H1 (cell line): ENCODE measurements at regions not wholly inside any gene's neighbourhood (a gene's known extent, or its start where the extent isn't known, plus 50 kb on each side); places are given as distances from the start of the nearest gene placed in this dataset.

Source experiments
- CTCF ChIA-PET: fragments of 300-600 bp; sonication (Branson Sonifier 250); formaldehyde crosslinking; loops from one replicate; lab custom pipeline; 2021; ENCODE audit not compliant: partially characterized antibody; lab: Charles Lee
- POLR2A ChIA-PET: fragments of 300-600 bp; sonication (Branson Sonifier 250); formaldehyde crosslinking; loops from one replicate; lab custom pipeline; 2021; ENCODE audit warnings: inconsistent platforms; ENCODE audit not compliant: partially characterized antibody; lab: Charles Lee
- DNase-seq, 2 experiments: peaks; one replicate each; pipeline versions ENCODE4 v3.0.0 to v3.0.0-alpha.2; 2010 to 2022; ENCODE audit warnings: low spot score in 2 of 2, low read depth in 1 of 2, mixed read lengths in 1 of 2
- FAIRE-seq: peaks from 2 replicates; lab custom pipeline; 2011; peaks lifted over from hg19 to GRCh38; lab: Jason Lieb, UNC
- H2AFZ ChIP-seq: 2 replicates; pipeline ENCODE4 v1.8.1; 2012; ENCODE audit warnings: low read length, inconsistent platforms
- H2AK5ac ChIP-seq: 2 replicates; pipeline ENCODE4 v1.6.1; 2013; ENCODE audit warnings: low read depth, low read length
- H2BK120ac ChIP-seq: replicated peaks from 2 replicates; pipeline ENCODE3; 2013; ENCODE audit warnings: low read depth, low read length, inconsistent platforms
- H2BK12ac ChIP-seq: 2 replicates; pipeline ENCODE4 v1.6.1; 2013; ENCODE audit warnings: low read depth, low read length
- H2BK15ac ChIP-seq: 2 replicates; pipeline ENCODE4 v1.6.1; 2013; ENCODE audit warnings: low read length
- H2BK20ac ChIP-seq: 2 replicates; pipeline ENCODE4 v1.6.1; 2013; ENCODE audit warnings: low read length
- H2BK5ac ChIP-seq: 2 replicates; pipeline ENCODE4 v1.6.1; 2013; ENCODE audit warnings: low read depth, low read length
- H3K14ac ChIP-seq: 2 replicates; pipeline ENCODE4 v1.6.1; 2013; ENCODE audit warnings: inconsistent platforms; ENCODE audit not compliant: insufficient read length
- H3K18ac ChIP-seq: 2 replicates; pipeline ENCODE4 v1.6.1; 2013; ENCODE audit warnings: low read length; ENCODE audit errors: extremely low read depth
- H3K23ac ChIP-seq: 2 replicates; pipeline ENCODE4 v1.6.1; 2013; ENCODE audit warnings: inconsistent platforms; ENCODE audit not compliant: insufficient read length
- H3K23me2 ChIP-seq: 2 replicates; pipeline ENCODE4 v1.6.1; 2013; ENCODE audit warnings: low read depth, low read length
- H3K27ac ChIP-seq: 2 replicates; pipeline ENCODE4 v1.6.1; 2011; ENCODE audit warnings: low read depth, low read length, inconsistent platforms
- H3K27me3 ChIP-seq, 4 experiments: replicated peaks in 1 of 4; 1 replicate in 1 of 4; 2 replicates in 3 of 4; pipeline versions ENCODE4 v1.6.1 to v1.8.1; 2011 to 2013; ENCODE audit warnings: low read length in 3 of 4, mild to moderate bottlenecking in 3 of 4, inconsistent platforms in 2 of 4, mixed read lengths in 2 of 4, moderate library complexity in 1 of 4; ENCODE audit not compliant: control insufficient read depth in 3 of 4, insufficient read depth in 3 of 4; ENCODE audit errors: extremely low read depth in 1 of 4
- H3K36me3 ChIP-seq, 4 experiments: 2 replicates each; pipeline versions ENCODE4 v1.6.1 to v1.8.1; 2011 to 2013; ENCODE audit warnings: mild to moderate bottlenecking in 4 of 4, low read length in 3 of 4, moderate library complexity in 2 of 4, control low read depth in 1 of 4, inconsistent platforms in 1 of 4; ENCODE audit not compliant: insufficient read depth in 4 of 4, control insufficient read depth in 2 of 4
- H3K4ac ChIP-seq: replicated peaks from 2 replicates; pipeline ENCODE3; 2013; ENCODE audit warnings: low read length, low read depth, mixed read lengths, inconsistent platforms; ENCODE audit not compliant: insufficient read length
- H3K4me1 ChIP-seq, 4 experiments: replicated peaks in 1 of 4; 1 replicate in 1 of 4; 2 replicates in 3 of 4; pipeline versions ENCODE4 v1.6.1 to v1.8.1; 2011 to 2013; ENCODE audit warnings: low read length in 3 of 4, inconsistent platforms in 2 of 4, mixed read lengths in 1 of 4; ENCODE audit not compliant: insufficient read depth in 4 of 4, control insufficient read depth in 3 of 4
- H3K4me2 ChIP-seq, 2 experiments: 2 replicates each; pipeline versions ENCODE4 v1.6.1 to v1.8.1; 2011 to 2013; ENCODE audit warnings: low read depth in 2 of 2, low read length in 2 of 2, control low read depth in 1 of 2, inconsistent platforms in 1 of 2, mild to moderate bottlenecking in 1 of 2; ENCODE audit not compliant: insufficient read depth in 1 of 2
- H3K4me3 ChIP-seq, 4 experiments: fragments of 200-600, 300-600 bp in 1 of 4; sonication (generic), shearing (Covaris generic), sonication (Bioruptor Twin) in 1 of 4; 2 replicates each; pipeline versions ENCODE4 v1.5.1 to v1.8.1; 2011 to 2016; ENCODE audit warnings: low read length in 4 of 4, low read depth in 3 of 4, control low read depth in 2 of 4, inconsistent platforms in 2 of 4, mild to moderate bottlenecking in 2 of 4, mixed read lengths in 1 of 4, moderate library complexity in 1 of 4; ENCODE audit not compliant: insufficient read depth in 2 of 4; ENCODE audit errors: extremely low read depth in 1 of 4
- H3K56ac ChIP-seq: replicated peaks from 2 replicates; pipeline ENCODE3; 2013; ENCODE audit warnings: low read depth, mild to moderate bottlenecking, mixed read lengths, low read length, inconsistent platforms; ENCODE audit not compliant: insufficient read length
- H3K79me1 ChIP-seq: 2 replicates; pipeline ENCODE4 v1.6.1; 2013; ENCODE audit warnings: low read depth, low read length, control low read depth
- H3K79me2 ChIP-seq, 2 experiments: 2 replicates each; pipeline versions ENCODE4 v1.6.1 to v1.8.1; 2012 to 2013; ENCODE audit warnings: low read length in 2 of 2, mild to moderate bottlenecking in 2 of 2, inconsistent platforms in 1 of 2; ENCODE audit not compliant: insufficient read depth in 2 of 2, control insufficient read depth in 1 of 2
- H3K9ac ChIP-seq, 4 experiments: replicated peaks in 1 of 4; 1 replicate in 1 of 4; 2 replicates in 3 of 4; pipeline versions ENCODE4 v1.6.1 to v1.8.1; 2011 to 2013; ENCODE audit warnings: low read depth in 3 of 4, low read length in 3 of 4, control low read depth in 2 of 4, mild to moderate bottlenecking in 2 of 4, moderate library complexity in 2 of 4, inconsistent platforms in 1 of 4; ENCODE audit errors: extremely low read depth in 1 of 4
- H3K9me3 ChIP-seq, 2 experiments: 2 replicates each; pipeline versions ENCODE4 v1.6.1 to v1.8.1; 2012 to 2013; ENCODE audit warnings: mild to moderate bottlenecking in 2 of 2, moderate library complexity in 2 of 2, control low read depth in 1 of 2, inconsistent platforms in 1 of 2, low read depth in 1 of 2, low read length in 1 of 2, mixed read lengths in 1 of 2; ENCODE audit not compliant: insufficient read depth in 2 of 2
- H4K20me1 ChIP-seq, 2 experiments: replicated peaks in 1 of 2; 2 replicates each; pipeline versions ENCODE3 to v1.8.1; 2011 to 2013; ENCODE audit warnings: inconsistent platforms in 2 of 2, low read length in 2 of 2, mild to moderate bottlenecking in 1 of 2; ENCODE audit not compliant: insufficient read depth in 2 of 2, control insufficient read depth in 1 of 2
- H4K5ac ChIP-seq: 2 replicates; pipeline ENCODE4 v1.6.1; 2013; ENCODE audit warnings: low read length, low read depth, mixed read lengths, inconsistent platforms; ENCODE audit not compliant: insufficient read length
- H4K8ac ChIP-seq: 2 replicates; pipeline ENCODE4 v1.8.0; 2013; ENCODE audit warnings: mild to moderate bottlenecking, moderate library complexity, low read length, inconsistent platforms; ENCODE audit not compliant: insufficient read depth; ENCODE audit errors: extremely low read depth
- H4K91ac ChIP-seq: replicated peaks from 2 replicates; pipeline ENCODE3; 2013; ENCODE audit warnings: low read length, mixed read lengths, inconsistent platforms; ENCODE audit not compliant: insufficient read length
- TCF12 ChIP-seq: IDR thresholded peaks from 2 replicates; pipeline ENCODE4 v1.6.1; 2011; ENCODE audit warnings: low read depth, mild to moderate bottlenecking, low read length
- WGBS, 2 experiments: shearing (Covaris generic) in 1 of 2; methylation state at CpG; one replicate each; pipeline versions ENCODE4 v1.1.6 to v1.1.7; 2013 to 2015; ENCODE audit warnings: low lambda C conversion rate in 2 of 2, mixed read lengths in 2 of 2, inconsistent platforms in 1 of 2, low coverage in 1 of 2, missing lambda C conversion rate in 1 of 2; ENCODE audit not compliant: insufficient replicate concordance in 2 of 2, insufficient coverage in 1 of 2, insufficient read length in 1 of 2; ENCODE audit errors: extremely low coverage in 1 of 2, missing lambda C conversion rate in 1 of 2; 5-methylcytosine and 5-hydroxymethylcytosine counted together

DNA sequence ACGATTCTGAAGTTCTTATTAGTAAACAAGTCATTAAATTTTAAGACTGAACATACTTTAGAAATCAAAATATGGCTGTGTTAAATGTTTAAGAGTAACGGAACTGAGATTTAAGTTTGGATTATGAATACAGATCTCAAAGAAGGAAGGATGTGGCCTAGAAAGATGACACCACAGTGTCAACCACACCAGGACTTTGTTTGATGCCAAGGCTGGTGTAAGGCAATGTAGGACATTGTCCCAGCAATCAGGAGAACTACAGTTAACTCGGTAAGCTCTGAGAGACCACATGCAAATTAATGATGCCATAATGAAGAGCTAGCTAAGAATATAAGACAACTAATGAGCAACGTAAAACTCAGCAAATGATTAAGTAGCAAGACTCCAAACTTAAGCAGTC is 932.9 kb downstream of the ADGRL2 start:
- Histone ChIP-seq H3K4me2 (no peak overlapping the region), H4K20me1 (no peaks in the 10 kb centered on the region), H2BK5ac (no peak overlapping the region), H3K9ac (no peak overlapping the region), H3K79me1 (no peaks in the 10 kb centered on the region), H3K79me2 (no peaks in the 10 kb centered on the region), H4K5ac (no peak overlapping the region), H2BK12ac (no peak overlapping the region), H2AK5ac (no peak overlapping the region), H3K27me3 (no peaks in the 10 kb centered on the region), H3K4me3 (no peak overlapping the region), H3K4me1 (no peaks in the 10 kb centered on the region), H3K23ac (no peak overlapping the region), H3K9me3 (peaks cover 11 to 15% of the 10 kb centered on the region in 2 experiments; a peak in 2 of 4 replicates), H3K36me3 (no peaks in the 10 kb centered on the region), H3K4ac (no peak overlapping the region), H3K56ac (no peak overlapping the region), H3K23me2 (no peaks in the 10 kb centered on the region), H4K8ac (no peak overlapping the region), H3K14ac (no peak overlapping the region), H2BK15ac (no peak overlapping the region), H2AFZ (no peak overlapping the region), H3K27ac (no peak overlapping the region), H4K91ac (no peak overlapping the region), H2BK120ac (no peak overlapping the region), H2BK20ac (no peak overlapping the region), H3K18ac (no peak overlapping the region)
- no peak for DNase-seq
- ChIA-PET CTCF (no interaction called here), POLR2A (no interaction called here)
- TF ChIP-seq TCF12 = no peak
- WGBS, 2 experiments = 89% methylated on average over 4 of the region's 4 CpGs; no CpG with 5 or more reads in 1 of the 2 experiments
- no peak for FAIRE-seq
